ENCODE measurements at regions not wholly inside any gene's neighbourhood (a gene's known extent, or its start where the extent isn't known, plus 50 kb on each side); places are given as distances from the start of the nearest gene placed in this dataset.

- H3K27ac ChIP-seq (ENCODE audit: low read depth in 1 of 2, low read length in 2 of 2) = no peak overlapping the region
- H3K4me3 ChIP-seq (ENCODE audit: low read depth in 1 of 3, low read length in 3 of 3) = no peak overlapping the region
- no peaks in the 10 kb centered on the region for H3K27me3 ChIP-seq (ENCODE audit: control insufficient read depth in 4 of 4, insufficient read depth in 4 of 4, low read length in 3 of 4)
- WGBS = 91% methylated on average over 5 of the region's 5 CpGs
- H3K36me3 ChIP-seq (ENCODE audit: control insufficient read depth in 4 of 4, insufficient read depth in 3 of 4, low read depth in 1 of 4, low read length in 3 of 4) = no peaks in the 10 kb centered on the region
- H3K9ac ChIP-seq (ENCODE audit: low read depth in 1 of 2, low read length in 2 of 2) = no peak overlapping the region
- no peaks in the 10 kb centered on the region for H3K9me3 ChIP-seq (ENCODE audit: control insufficient read depth in 4 of 4, low read length in 3 of 4)
- no peak for DNase-seq (ENCODE audit: low spot score)
- no peaks in the 10 kb centered on the region for H3K4me1 ChIP-seq (ENCODE audit: control insufficient read depth in 4 of 4, insufficient read depth in 4 of 4, low read length in 3 of 4)
- TF ChIP-seq HNF4G (IDR thresholded peaks at IDR 0.05) = no peak
- TF ChIP-seq JUND (IDR thresholded peaks at IDR 0.05) = no peak
- TF ChIP-seq SP1 (IDR thresholded peaks at IDR 0.05) = no peak
- no peak for TF ChIP-seq HNF4A (conservative IDR thresholded peaks at IDR 0.05)
- no peak for TF ChIP-seq REST (IDR thresholded peaks at IDR 0.05)
- TF ChIP-seq FOXA1 (IDR thresholded peaks at IDR 0.05) = no peak
- no peak for TF ChIP-seq GABPA (IDR thresholded peaks at IDR 0.05 in 1 of 2, conservative IDR thresholded peaks at IDR 0.05 in 1 of 2)
- no peak for TF ChIP-seq ATF3 (IDR thresholded peaks at IDR 0.05)
- no peak for TF ChIP-seq MAX (IDR thresholded peaks at IDR 0.05)
- no peak for TF ChIP-seq RXRA (IDR thresholded peaks at IDR 0.05)
- no peak for TF ChIP-seq NR2F2 (IDR thresholded peaks at IDR 0.05)
- TF ChIP-seq EGR1 (IDR thresholded peaks at IDR 0.05; ENCODE audit: low read depth in 2 of 2) = no peak
- TF ChIP-seq RAD21 (IDR thresholded peaks at IDR 0.05) = no peak
- TF ChIP-seq FOXA2 (IDR thresholded peaks at IDR 0.05) = no peak
- no peak for TF ChIP-seq ZBTB33 (IDR thresholded peaks at IDR 0.05)
- TF ChIP-seq CTCF (IDR thresholded peaks at IDR 0.05; ENCODE audit: low read depth, low read length, missing input control) = no peak
- TF ChIP-seq YY1 (IDR thresholded peaks at IDR 0.05) = no peak
- no peak for TF ChIP-seq TAF1 (conservative IDR thresholded peaks at IDR 0.05)
These were observed 118.3 kb upstream of the GRIK2 start for GRCh38 chr6:101275251-101275650.

- DNase-seq (ENCODE audit: low spot score) = no peak
- H3K9ac ChIP-seq (ENCODE audit: low read depth in 1 of 2, low read length in 2 of 2) = no peak overlapping the region
- no peaks in the 10 kb centered on the region for H3K9me3 ChIP-seq (ENCODE audit: control insufficient read depth in 4 of 4, low read length in 3 of 4)
- no peak overlapping the region for H3K27ac ChIP-seq (ENCODE audit: low read depth in 1 of 2, low read length in 2 of 2)
- no peaks in the 10 kb centered on the region for H3K27me3 ChIP-seq (ENCODE audit: control insufficient read depth in 4 of 4, insufficient read depth in 4 of 4, low read length in 3 of 4)
- H3K36me3 ChIP-seq (ENCODE audit: control insufficient read depth in 4 of 4, insufficient read depth in 3 of 4, low read depth in 1 of 4, low read length in 3 of 4) = no peaks in the 10 kb centered on the region
- H3K4me1 ChIP-seq (ENCODE audit: control insufficient read depth in 4 of 4, insufficient read depth in 4 of 4, low read length in 3 of 4) = no peaks in the 10 kb centered on the region
- H3K4me3 ChIP-seq (ENCODE audit: low read depth in 1 of 3, low read length in 3 of 3) = no peak overlapping the region
- no peak for TF ChIP-seq REST (IDR thresholded peaks at IDR 0.05)
- TF ChIP-seq HNF4G (IDR thresholded peaks at IDR 0.05) = no peak
- TF ChIP-seq GABPA (IDR thresholded peaks at IDR 0.05 in 1 of 2, conservative IDR thresholded peaks at IDR 0.05 in 1 of 2) = no peak
- TF ChIP-seq EGR1 (IDR thresholded peaks at IDR 0.05; ENCODE audit: low read depth in 2 of 2) = no peak
- no peak for TF ChIP-seq FOXA1 (IDR thresholded peaks at IDR 0.05)
- TF ChIP-seq RXRA (IDR thresholded peaks at IDR 0.05) = no peak
- TF ChIP-seq JUND (IDR thresholded peaks at IDR 0.05) = no peak
- TF ChIP-seq ATF3 (IDR thresholded peaks at IDR 0.05) = no peak
- TF ChIP-seq TAF1 (conservative IDR thresholded peaks at IDR 0.05) = no peak
- TF ChIP-seq NR2F2 (IDR thresholded peaks at IDR 0.05) = no peak
- no peak for TF ChIP-seq HNF4A (conservative IDR thresholded peaks at IDR 0.05)
- no peak for TF ChIP-seq SP1 (IDR thresholded peaks at IDR 0.05)
These were observed 117.4 kb upstream of the GRIK2 start for GRCh38 chr6:101276066-101276465.
